ENCODE measurements at regions not wholly inside any gene's neighbourhood (a gene's known extent, or its start where the extent isn't known, plus 50 kb on each side); places are given as distances from the start of the nearest gene placed in this dataset.

DNA sequence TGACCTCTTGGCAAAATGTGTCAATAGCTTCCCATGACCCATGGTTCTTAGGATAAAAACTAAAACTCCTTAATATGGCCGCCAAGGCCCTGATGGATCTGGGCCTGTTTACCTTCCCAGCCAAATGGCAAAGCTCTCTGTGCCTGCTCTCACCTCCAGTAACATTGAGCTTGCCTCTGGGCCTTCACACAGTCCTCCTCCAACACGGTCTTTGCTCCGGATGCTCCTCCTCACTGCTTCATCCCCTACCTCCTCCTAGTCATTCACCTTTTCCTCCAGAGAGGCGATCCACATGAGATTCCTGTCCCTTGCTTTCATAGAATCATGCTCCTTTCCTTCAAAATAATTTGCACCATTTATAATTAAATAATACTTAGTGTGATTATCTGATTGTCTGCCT, 172.3 kb upstream of the AFDN start:
- Mint-ChIP-seq H3K9me3 (no peaks in the 10 kb centered on the region), H3K36me3 (no peaks in the 10 kb centered on the region)

DNA sequence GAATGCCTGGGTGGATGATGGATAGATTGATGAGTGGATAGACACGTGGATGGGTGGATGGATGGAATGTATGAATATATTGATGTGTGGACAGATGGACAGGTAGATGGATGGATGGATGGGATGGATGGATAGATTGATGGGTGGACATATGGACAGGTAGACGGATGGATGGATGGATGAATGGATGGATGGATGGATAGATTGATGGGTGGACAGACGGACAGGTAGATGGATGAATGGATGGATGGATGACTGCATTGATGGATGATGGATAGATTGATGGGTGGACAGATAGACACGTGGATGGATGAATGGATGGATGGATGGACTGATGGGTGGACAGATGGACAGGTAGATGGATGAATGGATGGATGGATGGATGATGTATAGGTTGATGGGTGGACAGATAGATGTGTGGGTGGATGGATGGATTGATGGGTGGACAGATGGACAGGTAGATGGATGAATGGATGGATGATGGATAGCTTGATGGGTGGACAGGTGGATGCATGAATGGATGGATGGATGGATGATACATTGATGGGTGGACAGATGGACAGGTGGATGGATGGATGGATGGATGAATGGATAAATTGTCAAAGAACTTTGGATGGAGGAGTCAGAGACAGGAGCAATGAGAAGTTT, 171.4 kb upstream of the AFDN start:
- Mint-ChIP-seq H3K27me3 (no peaks in the 10 kb centered on the region), H3K4me3 (no peak overlapping the region), H3K9me3 (no peaks in the 10 kb centered on the region), H3K36me3 (no peaks in the 10 kb centered on the region), H3K27ac (no peak overlapping the region), H3K4me1 (no peaks in the 10 kb centered on the region)
- ATAC-seq (ENCODE audit: low read depth) (no peak), DNase-seq (ENCODE audit: low spot score in 2 of 2) (no peak)

More for the DNA sequence above, 172.3 kb upstream of the AFDN start:
- no peak overlapping the region for H3K4me3 Mint-ChIP-seq
- H3K4me1 Mint-ChIP-seq, result no peaks in the 10 kb centered on the region
- DNase-seq (ENCODE audit: low spot score in 2 of 2) (no peak), ATAC-seq (ENCODE audit: low read depth) (no peak)
- no peaks in the 10 kb centered on the region for H3K27me3 Mint-ChIP-seq
- no peak overlapping the region for H3K27ac Mint-ChIP-seq

GRCh38 chr6:167658106-167658505, 168.6 kb upstream of the AFDN start:
- Mint-ChIP-seq H3K4me1 (no peaks in the 10 kb centered on the region), H3K4me3 (no peak overlapping the region), H3K27me3 (no peaks in the 10 kb centered on the region), H3K9me3 (no peaks in the 10 kb centered on the region), H3K36me3 (no peaks in the 10 kb centered on the region), H3K27ac (no peak overlapping the region)
- ATAC-seq (ENCODE audit: low read depth) (no peak), DNase-seq (ENCODE audit: low spot score in 2 of 2) (no peak)

- DNase-seq (ENCODE audit: low spot score in 2 of 2), result no peak
- Mint-ChIP-seq H3K27ac (no peak overlapping the region), H3K27me3 (no peaks in the 10 kb centered on the region), H3K36me3 (no peaks in the 10 kb centered on the region), H3K4me3 (no peak overlapping the region), H3K9me3 (no peaks in the 10 kb centered on the region), H3K4me1 (no peaks in the 10 kb centered on the region)
- no peak for ATAC-seq (ENCODE audit: low read depth)
These were observed 167.7 kb upstream of the AFDN start for GRCh38 chr6:167659046-167659445.

- H3K9me3 Mint-ChIP-seq, result no peaks in the 10 kb centered on the region
- DNase-seq (ENCODE audit: low spot score in 2 of 2), result no peak
- ATAC-seq (ENCODE audit: low read depth), result no peak
- no peak overlapping the region for H3K27ac Mint-ChIP-seq
- no peaks in the 10 kb centered on the region for H3K4me1 Mint-ChIP-seq
- no peaks in the 10 kb centered on the region for H3K27me3 Mint-ChIP-seq
- H3K36me3 Mint-ChIP-seq, result no peaks in the 10 kb centered on the region
- H3K4me3 Mint-ChIP-seq, result no peak overlapping the region
These were observed 166.3 kb upstream of the AFDN start for GRCh38 chr6:167660424-167660823.

DNA sequence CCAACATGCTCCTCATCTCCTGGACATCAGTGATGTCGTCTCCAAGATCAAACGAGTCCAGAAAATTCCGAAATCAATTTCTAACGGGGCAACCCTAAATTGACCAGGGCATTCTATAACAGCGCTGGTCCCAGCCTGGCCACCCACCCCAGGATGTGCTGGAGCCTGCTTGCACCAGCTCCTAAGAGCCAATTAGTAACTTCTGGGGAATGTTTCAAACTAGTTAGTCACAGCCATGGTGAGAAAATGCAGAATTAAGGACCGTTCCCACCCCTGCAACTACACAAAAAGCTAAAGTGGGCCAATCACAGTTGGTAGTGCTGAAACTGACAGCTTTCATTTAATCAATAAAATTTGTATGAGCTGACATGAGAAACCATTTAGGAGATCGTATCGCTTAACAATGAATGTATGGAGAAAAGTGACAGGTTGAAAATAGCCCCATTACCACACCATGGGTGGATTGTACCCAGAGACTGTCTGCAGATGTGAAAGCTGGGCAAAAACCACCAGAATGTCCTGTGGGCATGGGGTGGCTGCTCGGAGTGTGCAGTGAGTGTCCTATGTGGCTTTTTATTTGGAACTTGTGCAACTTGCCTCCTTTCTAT, 165.7 kb upstream of the AFDN start:
- Mint-ChIP-seq H3K4me3 (no peak overlapping the region), H3K36me3 (no peaks in the 10 kb centered on the region), H3K27me3 (no peaks in the 10 kb centered on the region), H3K9me3 (no peaks in the 10 kb centered on the region), H3K27ac (no peak overlapping the region), H3K4me1 (no peaks in the 10 kb centered on the region)
- no peak for ATAC-seq (ENCODE audit: low read depth)
- no peak for DNase-seq (ENCODE audit: low spot score in 2 of 2)

- Mint-ChIP-seq H3K4me3 (no peak overlapping the region), H3K9me3 (no peaks in the 10 kb centered on the region), H3K27me3 (no peaks in the 10 kb centered on the region), H3K4me1 (no peaks in the 10 kb centered on the region), H3K36me3 (no peaks in the 10 kb centered on the region), H3K27ac (no peak overlapping the region)
- DNase-seq (ENCODE audit: low spot score in 2 of 2) (no peak), ATAC-seq (ENCODE audit: low read depth) (no peak)
These were observed 165.1 kb upstream of the AFDN start for GRCh38 chr6:167661552-167662044.

GRCh38 chr6:167662075-167662880, 164.4 kb upstream of the AFDN start:
- Mint-ChIP-seq H3K36me3 (no peaks in the 10 kb centered on the region), H3K9me3 (no peaks in the 10 kb centered on the region), H3K4me1 (no peaks in the 10 kb centered on the region), H3K27me3 (no peaks in the 10 kb centered on the region), H3K27ac (no peak overlapping the region), H3K4me3 (no peak overlapping the region)
- DNase-seq (ENCODE audit: low spot score in 2 of 2), result no peak
- no peak for ATAC-seq (ENCODE audit: low read depth)

GRCh38 chr6:167662881-167663205, 163.9 kb upstream of the AFDN start:
- ATAC-seq (ENCODE audit: low read depth) (no peak), DNase-seq (ENCODE audit: low spot score in 2 of 2) (no peak)
- H3K27ac Mint-ChIP-seq, result no peak overlapping the region
- no peaks in the 10 kb centered on the region for H3K27me3 Mint-ChIP-seq
- no peaks in the 10 kb centered on the region for H3K9me3 Mint-ChIP-seq
- no peaks in the 10 kb centered on the region for H3K4me1 Mint-ChIP-seq
- H3K4me3 Mint-ChIP-seq, result no peak overlapping the region
- no peaks in the 10 kb centered on the region for H3K36me3 Mint-ChIP-seq

GRCh38 chr6:167663316-167663715, 163.4 kb upstream of the AFDN start:
- ATAC-seq (ENCODE audit: low read depth), result no peak
- no peaks in the 10 kb centered on the region for H3K9me3 Mint-ChIP-seq
- H3K27me3 Mint-ChIP-seq, result peaks cover 3% of the 10 kb centered on the region
- DNase-seq (ENCODE audit: low spot score in 2 of 2), result no peak
- H3K4me1 Mint-ChIP-seq, result no peaks in the 10 kb centered on the region
- H3K36me3 Mint-ChIP-seq, result no peaks in the 10 kb centered on the region
- H3K4me3 Mint-ChIP-seq, result no peak overlapping the region
- H3K27ac Mint-ChIP-seq, result no peak overlapping the region

- no peak overlapping the region for H3K27ac Mint-ChIP-seq
- H3K4me1 Mint-ChIP-seq, result no peaks in the 10 kb centered on the region
- no peaks in the 10 kb centered on the region for H3K36me3 Mint-ChIP-seq
- no peak overlapping the region for H3K4me3 Mint-ChIP-seq
- peaks cover 3% of the 10 kb centered on the region for H3K27me3 Mint-ChIP-seq
- H3K9me3 Mint-ChIP-seq, result no peaks in the 10 kb centered on the region
- no peak for DNase-seq (ENCODE audit: low spot score in 2 of 2)
- no peak for ATAC-seq (ENCODE audit: low read depth)
These were observed 162.8 kb upstream of the AFDN start for GRCh38 chr6:167663784-167664443.

- Mint-ChIP-seq H3K27ac (no peak overlapping the region), H3K4me3 (no peak overlapping the region), H3K9me3 (no peaks in the 10 kb centered on the region), H3K27me3 (peaks cover 3% of the 10 kb centered on the region), H3K4me1 (no peaks in the 10 kb centered on the region), H3K36me3 (no peaks in the 10 kb centered on the region)
- DNase-seq (ENCODE audit: low spot score in 2 of 2) (no peak), ATAC-seq (ENCODE audit: low read depth) (no peak)
These were observed 161.7 kb upstream of the AFDN start for GRCh38 chr6:167664678-167665660.

DNA sequence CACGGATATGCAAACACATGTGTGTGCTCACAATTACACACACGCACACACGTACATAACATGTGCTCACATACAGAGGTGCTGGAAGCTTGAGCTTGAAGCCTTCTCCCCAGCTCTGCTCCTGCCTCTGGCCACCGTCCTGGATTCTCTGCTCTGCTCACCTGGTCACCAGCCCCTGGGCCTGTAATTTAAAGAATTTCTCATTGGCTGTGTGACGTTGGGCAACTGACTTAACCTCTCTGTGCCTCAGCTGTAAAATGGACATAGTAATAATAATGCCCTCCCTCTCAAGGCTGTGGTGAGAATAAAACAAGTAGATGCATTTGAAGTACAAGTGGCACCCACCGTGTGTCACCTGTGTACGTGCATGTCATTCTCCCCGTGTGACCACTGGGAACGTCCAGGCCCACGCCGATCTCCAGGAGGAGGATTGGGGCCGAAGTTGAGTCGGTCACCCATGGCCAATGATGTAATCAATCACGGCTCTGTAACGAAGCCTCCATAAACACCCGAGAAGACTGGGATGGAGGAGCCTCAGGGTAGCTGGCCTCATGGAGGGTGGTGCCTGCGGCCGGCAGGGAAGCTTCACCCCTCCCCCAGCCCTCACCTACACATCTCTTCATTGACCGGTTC, 160.9 kb upstream of the AFDN start:
- Mint-ChIP-seq H3K4me3 (no peak overlapping the region), H3K9me3 (no peaks in the 10 kb centered on the region), H3K27me3 (peaks cover 3% of the 10 kb centered on the region), H3K27ac (no peak overlapping the region), H3K36me3 (no peaks in the 10 kb centered on the region), H3K4me1 (no peaks in the 10 kb centered on the region)
- no peak for ATAC-seq (ENCODE audit: low read depth)
- no peak for DNase-seq (ENCODE audit: low spot score in 2 of 2)
